GM23338 (cell line): ENCODE measurements at regions not wholly inside any gene's neighbourhood (a gene's known extent, or its start where the extent isn't known, plus 50 kb on each side); places are given as distances from the start of the nearest gene placed in this dataset.

Experiments used
- CREB1 ChIP-seq: fragments of 250-450 bp; sonication (Bioruptor Pico); IDR thresholded peaks from 2 replicates; pipeline ENCODE4 v1.5.0; 2020; ENCODE audit warnings: low read depth, mild to moderate bottlenecking, moderate library complexity
- CTCF ChIP-seq, 2 experiments: fragments of 200-600 bp in 1 of 2; sonication (generic) in 1 of 2; conservative IDR thresholded peaks; 2 replicates each; pipeline versions ENCODE4 v1.5.1 to v1.6.1; 2016 to 2017; ENCODE audit warnings: antibody characterized with exemption in 2 of 2, low read depth in 2 of 2, mild to moderate bottlenecking in 2 of 2, moderate library complexity in 1 of 2
- EZH2 ChIP-seq: fragments of 200-600 bp; sonication (generic); IDR thresholded peaks from one replicate; pipeline ENCODE4 v1.8.0; 2017; ENCODE audit warnings: antibody characterized with exemption, mild to moderate bottlenecking, low read depth; ENCODE audit not compliant: unreplicated experiment
- POLR2AphosphoS5 ChIP-seq: IDR thresholded peaks from 2 replicates; pipeline ENCODE4 v1.6.1; 2016; ENCODE audit warnings: antibody characterized with exemption, low read depth
- REST ChIP-seq: IDR thresholded peaks from one replicate; pipeline ENCODE4 v1.6.1; 2018; ENCODE audit warnings: antibody characterized with exemption; ENCODE audit not compliant: unreplicated experiment

- no peak for TF ChIP-seq CTCF (conservative IDR thresholded peaks at IDR 0.05; ENCODE audit: low read depth in 2 of 2)
- TF ChIP-seq CREB1 (CRISPR knock-in tag): no peak
- no peak for TF ChIP-seq POLR2AphosphoS5
- no peak for TF ChIP-seq REST
- no peak for TF ChIP-seq EZH2
Observed at GRCh38 chr1:30619619-30620018, 103.8 kb downstream of the MATN1 start.
